Ishikawa (cell line): ENCODE measurements at regions not wholly inside any gene's neighbourhood (a gene's known extent, or its start where the extent isn't known, plus 50 kb on each side); places are given as distances from the start of the nearest gene placed in this dataset.

ENCODE experiments used
- CEBPB ChIP-seq: IDR thresholded peaks from 2 replicates; pipeline ENCODE4 v1.6.1; 2012
- CREB1 ChIP-seq: IDR thresholded peaks from 2 replicates; pipeline ENCODE4 v1.6.1; 2012; ENCODE audit warnings: low read depth
- EGR1 ChIP-seq: IDR thresholded peaks from 2 replicates; pipeline ENCODE4 v1.6.1; 2012
- EP300 ChIP-seq: IDR thresholded peaks from 2 replicates; pipeline ENCODE4 v1.6.1; 2012; ENCODE audit warnings: borderline replicate concordance
- FOXM1 ChIP-seq: IDR thresholded peaks from 2 replicates; pipeline ENCODE4 v1.6.1; 2012; ENCODE audit warnings: low read depth, borderline replicate concordance
- NFIC ChIP-seq: IDR thresholded peaks from 2 replicates; pipeline ENCODE4 v1.6.1; 2012
- RAD21 ChIP-seq: IDR thresholded peaks from 2 replicates; pipeline ENCODE4 v1.6.1; 2012; ENCODE audit warnings: low read depth
- REST ChIP-seq: IDR thresholded peaks from 2 replicates; pipeline ENCODE4 v1.6.1; 2012; ENCODE audit warnings: low read depth, mild to moderate bottlenecking
- TAF1 ChIP-seq: IDR thresholded peaks from 2 replicates; pipeline ENCODE4 v1.6.1; 2012; ENCODE audit warnings: low read depth, mild to moderate bottlenecking
- TCF12 ChIP-seq: IDR thresholded peaks from 2 replicates; pipeline ENCODE4 v1.6.1; 2012; ENCODE audit warnings: low read depth
- TEAD4 ChIP-seq: IDR thresholded peaks from 2 replicates; pipeline ENCODE4 v1.6.1; 2012
- USF1 ChIP-seq: IDR thresholded peaks from 2 replicates; pipeline ENCODE4 v1.6.1; 2012
- YY1 ChIP-seq: IDR thresholded peaks from 2 replicates; pipeline ENCODE4 v1.6.1; 2012; ENCODE audit warnings: low read depth
- ZBTB7A ChIP-seq: IDR thresholded peaks from 2 replicates; pipeline ENCODE4 v1.6.1; 2012; ENCODE audit warnings: low read depth
- TF ChIP-seq, protein P1 (sequence below): IDR thresholded peaks from 2 replicates; pipeline ENCODE4 v1.6.1; 2012

GRCh38 chr5:68430279-68430678, 214.7 kb downstream of the PIK3R1 start:
- TF ChIP-seq REST (no peak), FOXM1 (no peak), CEBPB (no peak), ZBTB7A (no peak), EP300 (no peak), YY1 (no peak), NFIC (no peak), TCF12 (no peak), CREB1 (no peak), EGR1 (no peak), USF1 (no peak), RAD21 (no peak), TAF1 (no peak)
- TF ChIP-seq, protein P1, sequence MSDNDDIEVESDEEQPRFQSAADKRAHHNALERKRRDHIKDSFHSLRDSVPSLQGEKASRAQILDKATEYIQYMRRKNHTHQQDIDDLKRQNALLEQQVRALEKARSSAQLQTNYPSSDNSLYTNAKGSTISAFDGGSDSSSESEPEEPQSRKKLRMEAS = no peak

GRCh38 chr5:68431186-68431585, 215.6 kb downstream of the PIK3R1 start:
- no peak for TF ChIP-seq RAD21
- TF ChIP-seq TCF12 = no peak
- TF ChIP-seq EP300 = no peak
- no peak for TF ChIP-seq NFIC
- TF ChIP-seq TEAD4 = no peak
- TF ChIP-seq USF1 = no peak
- TF ChIP-seq TAF1 = no peak
- TF ChIP-seq ZBTB7A = no peak
- no peak for TF ChIP-seq FOXM1
- TF ChIP-seq CREB1 = no peak
- TF ChIP-seq YY1 = no peak
- no peak for TF ChIP-seq CEBPB
- TF ChIP-seq, protein P1 = no peak
- no peak for TF ChIP-seq EGR1
- TF ChIP-seq REST = no peak

- TF ChIP-seq FOXM1 (no peak), YY1 (no peak), TCF12 (no peak), REST (no peak), USF1 (no peak), TEAD4 (no peak), EGR1 (no peak), RAD21 (no peak), CEBPB (no peak), EP300 (no peak), NFIC (no peak), TAF1 (no peak), CREB1 (no peak), ZBTB7A (no peak)
- TF ChIP-seq, protein P1 = no peak
These were observed 216.2 kb downstream of the PIK3R1 start for GRCh38 chr5:68431601-68432337.
